ENCODE measurements at regions not wholly inside any gene's neighbourhood (a gene's known extent, or its start where the extent isn't known, plus 50 kb on each side); places are given as distances from the start of the nearest gene placed in this dataset.

- no peak overlapping the region for H3K4me3 ChIP-seq
- H4K20me1 ChIP-seq (ENCODE audit: control insufficient read depth, insufficient read depth) = no peaks in the 10 kb centered on the region
- H3K27ac ChIP-seq (ENCODE audit: control insufficient read depth, insufficient read depth) = no peak overlapping the region
- TF ChIP-seq HDAC6 (IDR thresholded peaks at IDR 0.05; ENCODE audit: unreplicated experiment) = no peak
- no peaks in the 10 kb centered on the region for H3K79me2 ChIP-seq (ENCODE audit: control insufficient read depth, insufficient read depth, low read length)
- in situ Hi-C loops (cut with MboI) = no loop called here
- CTCF ChIA-PET = no interaction called here
- no peak overlapping the region for H2AFZ ChIP-seq (ENCODE audit: control insufficient read depth, low read depth, low read length)
- no peaks in the 10 kb centered on the region for H3K9me3 ChIP-seq (replicated peaks; ENCODE audit: control insufficient read depth, insufficient read depth, low read length)
- DNase-seq (ENCODE audit: low read depth, low spot score) (no peak), ATAC-seq (no peak), FAIRE-seq (no peak)
- SMC1A ChIA-PET (ENCODE audit: uncharacterized antibody, unreplicated experiment) = no interaction called here
- no peaks in the 10 kb centered on the region for H3K36me3 ChIP-seq (ENCODE audit: control insufficient read depth in 2 of 2, insufficient read depth in 2 of 2, low read length in 1 of 2)
- no peaks in the 10 kb centered on the region for H3K27me3 ChIP-seq (replicated peaks in 1 of 2; ENCODE audit: control insufficient read depth in 2 of 2, insufficient read depth in 2 of 2, low read length in 1 of 2)
- intact Hi-C loops (cut with micrococcal nuclease; ENCODE audit: unreplicated experiment) = no loop called here
- H3K9ac ChIP-seq (ENCODE audit: control insufficient read depth, insufficient read depth, low read length) = no peak overlapping the region
- no peak overlapping the region for H3K4me2 ChIP-seq (ENCODE audit: control insufficient read depth, insufficient read depth)
- 27% methylated on average over 7 of the region's 7 CpGs for WGBS (ENCODE audit: insufficient coverage, insufficient replicate concordance, low lambda C conversion rate, missing lambda C conversion rate)
- POLR2A ChIA-PET = no interaction called here
- RAD21 ChIA-PET (ENCODE audit: unreplicated experiment) = no interaction called here
- no TSS peak for BruUV-seq (replicated peaks)
- H3K4me1 ChIP-seq (ENCODE audit: control insufficient read depth, insufficient read depth, low read length) = no peaks in the 10 kb centered on the region
These were observed 769.0 kb downstream of the STIM2 start for GRCh38 chr4:27629532-27630225.

GRCh38 chr4:27635936-27636913 lies 775.6 kb downstream of the STIM2 start:
- ATAC-seq (peak; percentile 97), FAIRE-seq (peak; percentile 41), DNase-seq (ENCODE audit: low read depth, low spot score) (peak; percentile 7)
- H3K4me1 ChIP-seq (ENCODE audit: control insufficient read depth, insufficient read depth, low read length) = no peaks in the 10 kb centered on the region
- intact Hi-C loops (cut with micrococcal nuclease; ENCODE audit: unreplicated experiment) (no loop called here), in situ Hi-C loops (cut with MboI) (no loop called here)
- BruUV-seq (replicated peaks) = no TSS peak
- no peak overlapping the region for H3K9ac ChIP-seq (ENCODE audit: control insufficient read depth, insufficient read depth, low read length)
- H3K4me2 ChIP-seq (ENCODE audit: control insufficient read depth, insufficient read depth) = peak overlapping the region; percentile 34
- H2AFZ ChIP-seq (ENCODE audit: control insufficient read depth, low read depth, low read length) = no peak overlapping the region
- H3K4me3 ChIP-seq = no peak overlapping the region
- POLR2A ChIA-PET = no interaction called here
- H3K9me3 ChIP-seq (replicated peaks; ENCODE audit: control insufficient read depth, insufficient read depth, low read length) = no peaks in the 10 kb centered on the region
- H3K27ac ChIP-seq (ENCODE audit: control insufficient read depth, insufficient read depth) = no peak overlapping the region
- no peaks in the 10 kb centered on the region for H3K27me3 ChIP-seq (replicated peaks in 1 of 2; ENCODE audit: control insufficient read depth in 2 of 2, insufficient read depth in 2 of 2, low read length in 1 of 2)
- no peaks in the 10 kb centered on the region for H3K36me3 ChIP-seq (ENCODE audit: control insufficient read depth in 2 of 2, insufficient read depth in 2 of 2, low read length in 1 of 2)
- H4K20me1 ChIP-seq (ENCODE audit: control insufficient read depth, insufficient read depth) = no peaks in the 10 kb centered on the region
- 0% methylated on average over 6 of the region's 6 CpGs for WGBS (ENCODE audit: insufficient coverage, insufficient replicate concordance, low lambda C conversion rate, missing lambda C conversion rate)
- SMC1A ChIA-PET (ENCODE audit: uncharacterized antibody, unreplicated experiment) = no interaction called here
- H3K79me2 ChIP-seq (ENCODE audit: control insufficient read depth, insufficient read depth, low read length) = no peaks in the 10 kb centered on the region
- RAD21 ChIA-PET (ENCODE audit: unreplicated experiment) = no interaction called here
- CTCF ChIA-PET = interaction anchor here (0.7 kb wide), 1 partner anchor 56 kb away, joined by 3 read pairs; no protein-coding TSS in a partner anchor
- peak; percentile 94 for TF ChIP-seq MTA2 (IDR thresholded peaks at IDR 0.05; ENCODE audit: low read depth)
- no peak for TF ChIP-seq TBL1XR1 (IDR thresholded peaks at IDR 0.05; ENCODE audit: low read depth, low read length)
- TF ChIP-seq NR2F1 (conservative IDR thresholded peaks at IDR 0.05) = 0 out of 2 replicates have a peak, but pooled peaks have one; percentile 12
- no peak for TF ChIP-seq RELB (IDR thresholded peaks at IDR 0.05; ENCODE audit: low read depth)
- TF ChIP-seq BACH1 (IDR thresholded peaks at IDR 0.05; ENCODE audit: borderline replicate concordance) = peak; percentile 52; the same call in 1 of the 2 replicates
- peak; percentile 59; the same call in 1 of the 2 replicates for TF ChIP-seq ZNF24 (IDR thresholded peaks at IDR 0.05)
- TF ChIP-seq BCL11A (IDR thresholded peaks at IDR 0.05; ENCODE audit: low read depth, low read length) = peak; percentile 67; the same call in 1 of the 2 replicates
- TF ChIP-seq IKZF1 (conservative IDR thresholded peaks at IDR 0.05) = no peak
- TF ChIP-seq PKNOX1 (IDR thresholded peaks at IDR 0.05) = peak; percentile 73
- TF ChIP-seq IRF4 (IDR thresholded peaks at IDR 0.05; ENCODE audit: low read depth, low read length) = 0 out of 2 replicates have a peak, but pooled peaks have one; percentile 46
- no peak for TF ChIP-seq WRNIP1 (IDR thresholded peaks at IDR 0.05; ENCODE audit: borderline replicate concordance, low read depth, low read length)
- no peak for TF ChIP-seq MTA3 (IDR thresholded peaks at IDR 0.05; ENCODE audit: borderline replicate concordance, low read length)
- TF ChIP-seq IKZF2 (IDR thresholded peaks at IDR 0.05) = peak in 1 of 2 experiments; percentile 23; a peak in 2 of 4 replicates
- TF ChIP-seq DPF2 (IDR thresholded peaks at IDR 0.05) = 0 out of 2 replicates have a peak, but pooled peaks have one; percentile 29

Data from GM12878 (cell line).